H9 (cell line): ENCODE measurements at regions not wholly inside any gene's neighbourhood (a gene's known extent, or its start where the extent isn't known, plus 50 kb on each side); places are given as distances from the start of the nearest gene placed in this dataset.

ENCODE experiments used
- DNase-seq: peaks from one replicate; pipeline ENCODE4 v3.0.0-alpha.2; 2017
- H2AFZ ChIP-seq: one replicate; pipeline ENCODE4 v1.6.1; 2013; ENCODE audit warnings: mild to moderate bottlenecking, low read length, control low read depth, moderate library complexity
- H2AK5ac ChIP-seq: 2 replicates; pipeline ENCODE4 v1.6.1; 2013; ENCODE audit warnings: low read length, control low read depth, mixed read lengths; ENCODE audit not compliant: insufficient read length
- H2BK120ac ChIP-seq: one replicate; pipeline ENCODE4 v1.6.1; 2013; ENCODE audit warnings: low read depth, mild to moderate bottlenecking, low read length, control low read depth, inconsistent platforms; ENCODE audit not compliant: poor library complexity, severe bottlenecking
- H2BK12ac ChIP-seq: 2 replicates; pipeline ENCODE4 v1.6.1; 2013; ENCODE audit warnings: low read length, control low read depth, mixed read lengths, low read depth; ENCODE audit not compliant: insufficient read length
- H2BK15ac ChIP-seq: 2 replicates; pipeline ENCODE4 v1.6.1; 2013; ENCODE audit warnings: low read depth, low read length, control low read depth
- H2BK20ac ChIP-seq: one replicate; pipeline ENCODE4 v1.6.1; 2013; ENCODE audit warnings: low read depth, mild to moderate bottlenecking, low read length, control low read depth, inconsistent platforms; ENCODE audit not compliant: poor library complexity, severe bottlenecking
- H2BK5ac ChIP-seq: 2 replicates; pipeline ENCODE4 v1.6.1; 2013; ENCODE audit warnings: low read length, control low read depth, mixed read lengths; ENCODE audit not compliant: insufficient read length
- H3K14ac ChIP-seq: 2 replicates; pipeline ENCODE4 v1.6.1; 2013; ENCODE audit warnings: low read length, control low read depth; ENCODE audit not compliant: insufficient read depth
- H3K18ac ChIP-seq: 2 replicates; pipeline ENCODE4 v1.6.1; 2013; ENCODE audit warnings: low read depth, mild to moderate bottlenecking, mixed read lengths, low read length, control low read depth; ENCODE audit not compliant: insufficient read length
- H3K23ac ChIP-seq: 2 replicates; pipeline ENCODE4 v1.6.1; 2013; ENCODE audit warnings: low read length, control low read depth, mixed read lengths, low read depth; ENCODE audit not compliant: insufficient read length
- H3K23me2 ChIP-seq: 2 replicates; pipeline ENCODE4 v1.6.1; 2013; ENCODE audit warnings: low read depth, mild to moderate bottlenecking, mixed read lengths, low read length, control low read depth; ENCODE audit not compliant: insufficient read length, poor library complexity, severe bottlenecking
- H3K27ac ChIP-seq: 2 replicates; pipeline ENCODE4 v1.5.1; 2013; ENCODE audit warnings: low read length, control low read depth, mixed read lengths, low read depth; ENCODE audit not compliant: insufficient read length
- H3K27me3 ChIP-seq: 2 replicates; pipeline ENCODE4 v1.6.1; 2013; ENCODE audit warnings: low read length, control low read depth, inconsistent platforms; ENCODE audit not compliant: insufficient read depth
- H3K4ac ChIP-seq: 2 replicates; pipeline ENCODE4 v1.6.1; 2013; ENCODE audit warnings: low read depth, mild to moderate bottlenecking, control low read depth, inconsistent platforms, low read length, moderate library complexity
- H3K4me1 ChIP-seq: 2 replicates; pipeline ENCODE4 v1.6.1; 2013; ENCODE audit warnings: low read length, control low read depth, inconsistent platforms; ENCODE audit not compliant: insufficient read depth
- H3K4me2 ChIP-seq: 2 replicates; pipeline ENCODE4 v1.6.1; 2013; ENCODE audit warnings: low read length, control low read depth, mixed read lengths; ENCODE audit not compliant: insufficient read length, insufficient read depth
- H3K56ac ChIP-seq: 2 replicates; pipeline ENCODE4 v1.6.1; 2013; ENCODE audit warnings: low read depth, mild to moderate bottlenecking, mixed read lengths, low read length, control low read depth; ENCODE audit not compliant: insufficient read length
- H3K79me1 ChIP-seq: 2 replicates; pipeline ENCODE4 v1.6.1; 2013; ENCODE audit warnings: low read depth, mild to moderate bottlenecking, moderate library complexity, low read length, control low read depth, inconsistent platforms; ENCODE audit not compliant: insufficient read depth, poor library complexity, severe bottlenecking
- H3K79me2 ChIP-seq: 2 replicates; pipeline ENCODE4 v1.6.1; 2013; ENCODE audit warnings: low read length, control low read depth, inconsistent platforms; ENCODE audit not compliant: insufficient read depth
- H3K9ac ChIP-seq: 2 replicates; pipeline ENCODE4 v1.6.1; 2013; ENCODE audit warnings: low read length, control low read depth, mixed read lengths; ENCODE audit not compliant: insufficient read length; ENCODE audit errors: extremely low read depth
- H3K9me3 ChIP-seq: one replicate; pipeline ENCODE4 v1.6.1; 2013; ENCODE audit warnings: low read depth, low read length, inconsistent platforms; ENCODE audit not compliant: control insufficient read depth
- H3T11ph ChIP-seq: one replicate; pipeline ENCODE4 v1.6.1; 2013; ENCODE audit warnings: mild to moderate bottlenecking, low read length, control low read depth, inconsistent platforms
- H4K20me1 ChIP-seq: one replicate; pipeline ENCODE4 v1.6.1; 2013; ENCODE audit not compliant: control insufficient read depth, insufficient read length, insufficient read depth
- H4K5ac ChIP-seq: 2 replicates; pipeline ENCODE4 v1.6.1; 2013; ENCODE audit warnings: low read depth, mild to moderate bottlenecking, mixed read lengths, low read length, control low read depth; ENCODE audit not compliant: insufficient read length
- H4K8ac ChIP-seq: replicated peaks from 2 replicates; pipeline ENCODE4 v1.6.1; 2013; ENCODE audit warnings: low read length, control low read depth, mixed read lengths, low read depth; ENCODE audit not compliant: insufficient read length
- H4K91ac ChIP-seq: 2 replicates; pipeline ENCODE4 v1.6.1; 2013; ENCODE audit warnings: low read depth, mild to moderate bottlenecking, moderate library complexity, mixed read lengths, low read length, control low read depth; ENCODE audit not compliant: insufficient read length
- H3K27ac Mint-ChIP-seq, 3 experiments: 2 replicates in 2 of 3; 3 replicates in 1 of 3; pipeline ENCODE4 v1.8.0; 2020 to 2021; ENCODE audit warnings: mixed read lengths in 3 of 3, mild to moderate bottlenecking in 1 of 3, moderate library complexity in 1 of 3
- H3K27me3 Mint-ChIP-seq: 2 replicates; pipeline ENCODE4 v1.8.0; 2021; ENCODE audit warnings: low read depth, mild to moderate bottlenecking, moderate library complexity, mixed read lengths
- H3K36me3 Mint-ChIP-seq, 3 experiments: 2 replicates in 2 of 3; 3 replicates in 1 of 3; pipeline ENCODE4 v1.8.0; 2020 to 2021; ENCODE audit warnings: low read depth in 3 of 3, mixed read lengths in 3 of 3; ENCODE audit not compliant: insufficient read depth in 1 of 3
- H3K4me1 Mint-ChIP-seq, 2 experiments: 2 replicates each; pipeline ENCODE4 v1.8.0; 2020; ENCODE audit warnings: mixed read lengths in 2 of 2
- H3K4me3 Mint-ChIP-seq, 2 experiments: 2 replicates in 1 of 2; 3 replicates in 1 of 2; pipeline ENCODE4 v1.8.0; 2020 to 2021; ENCODE audit warnings: mild to moderate bottlenecking in 2 of 2, mixed read lengths in 2 of 2, moderate library complexity in 1 of 2
- H3K9me3 Mint-ChIP-seq, 2 experiments: 2 replicates in 1 of 2; 3 replicates in 1 of 2; pipeline ENCODE4 v1.8.0; 2020; ENCODE audit warnings: mild to moderate bottlenecking in 2 of 2, mixed read lengths in 2 of 2, moderate library complexity in 1 of 2
- CTCF ChIP-seq: fragments of 200-600 bp; sonication (generic); conservative IDR thresholded peaks from 3 replicates; pipeline ENCODE4 v1.8.0; 2021; ENCODE audit warnings: antibody characterized with exemption, mild to moderate bottlenecking
- WGBS: extraction: QIAGEN DNeasy Blood & Tissue Kit; methylation state at CpG from one replicate; pipeline ENCODE4 v1.1.7; 2013; ENCODE audit warnings: missing lambda C conversion rate, low lambda C conversion rate, mixed read lengths; ENCODE audit not compliant: insufficient read length; ENCODE audit errors: extremely low coverage; 5-methylcytosine and 5-hydroxymethylcytosine counted together

GRCh38 chr9:129390541-129390940, 212.5 kb upstream of the IER5L start:
- H3K36me3 Mint-ChIP-seq: no peaks in the 10 kb centered on the region
- Histone ChIP-seq H2BK5ac (no peak overlapping the region), H3K79me2 (no peaks in the 10 kb centered on the region), H4K5ac (no peak overlapping the region), H3K4me1 (no peaks in the 10 kb centered on the region), H2AFZ (no peak overlapping the region), H3K27ac (no peak overlapping the region), H4K91ac (no peak overlapping the region), H3K4me2 (no peak overlapping the region), H3K9ac (no peak overlapping the region), H3K79me1 (no peaks in the 10 kb centered on the region), H3K23me2 (no peaks in the 10 kb centered on the region), H3K4ac (no peak overlapping the region), H3K23ac (no peak overlapping the region), H3T11ph (no peak overlapping the region), H3K27me3 (no peaks in the 10 kb centered on the region), H2BK15ac (no peak overlapping the region), H4K20me1 (no peaks in the 10 kb centered on the region), H3K9me3 (no peaks in the 10 kb centered on the region), H3K14ac (no peak overlapping the region), H2BK20ac (no peak overlapping the region), H4K8ac (no peak overlapping the region), H2BK12ac (no peak overlapping the region), H2BK120ac (no peak overlapping the region), H3K56ac (no peak overlapping the region), H3K18ac (no peak overlapping the region), H2AK5ac (no peak overlapping the region)
- no peak for DNase-seq
- no peak for TF ChIP-seq CTCF
- no peaks in the 10 kb centered on the region for H3K9me3 Mint-ChIP-seq
- no CpG with 5 or more reads among the region's 3 CpGs for WGBS
- H3K4me1 Mint-ChIP-seq: peaks cover 7 to 11% of the 10 kb centered on the region in 2 experiments
- H3K27ac Mint-ChIP-seq: no peak overlapping the region
- H3K4me3 Mint-ChIP-seq: no peak overlapping the region
- peaks cover 5% of the 10 kb centered on the region for H3K27me3 Mint-ChIP-seq
